HG03378 (cell line): ENCODE measurements at regions not wholly inside any gene's neighbourhood (a gene's known extent, or its start where the extent isn't known, plus 50 kb on each side); places are given as distances from the start of the nearest gene placed in this dataset.

Experiments
- ATAC-seq: cut with Tn5 transposase; IDR thresholded peaks from one replicate; pipeline ENCODE4 v1.9.1; 2021; ENCODE audit warnings: mild to moderate bottlenecking, moderate library complexity; ENCODE audit not compliant: unreplicated experiment

GRCh38 chr3:160162440-160162839, 62.8 kb upstream of the C3orf80 start:
- ATAC-seq: no peak

GRCh38 chr3:160163229-160163878, 61.9 kb upstream of the C3orf80 start:
- ATAC-seq: no peak

GRCh38 chr3:160168246-160168645, 57.0 kb upstream of the C3orf80 start:
- ATAC-seq: no peak

DNA sequence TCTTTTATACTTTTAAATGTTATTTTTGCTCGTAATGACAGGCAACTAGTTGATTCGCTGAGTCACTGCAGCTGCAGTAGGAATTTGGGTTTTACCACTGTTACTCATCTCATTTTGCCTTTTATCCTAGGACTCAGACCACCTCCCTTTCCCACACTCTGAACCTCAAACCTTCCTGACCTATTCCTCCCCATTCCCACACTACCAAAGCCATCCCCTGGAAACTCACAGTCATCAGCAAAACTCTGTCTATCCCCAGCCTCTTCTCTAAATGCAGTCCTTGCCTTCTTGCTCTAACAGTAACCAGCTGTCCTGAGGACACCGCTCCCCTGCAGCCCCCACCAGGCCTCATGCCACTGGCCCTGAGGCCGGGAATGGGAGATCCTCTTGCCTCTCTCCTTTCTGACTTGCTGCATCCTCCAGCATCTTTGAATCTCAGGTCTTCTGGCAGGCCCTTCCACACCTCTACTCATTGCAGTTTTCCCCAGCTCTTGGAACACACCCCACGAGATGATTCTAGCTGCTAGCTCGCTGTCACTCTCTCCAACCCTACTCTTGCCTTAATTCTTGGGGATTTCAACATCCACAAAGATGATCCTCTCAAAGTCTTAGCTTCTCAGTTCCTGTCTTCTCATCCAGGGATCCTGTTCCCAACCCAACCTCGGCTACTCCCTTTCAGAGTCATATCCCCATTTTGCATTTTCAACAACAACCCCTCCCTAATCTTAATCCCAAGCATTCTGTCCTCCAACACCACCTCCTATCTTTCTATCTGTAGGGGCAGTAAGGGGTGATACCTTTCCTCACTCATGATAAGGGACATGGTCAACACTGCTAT, 55.9 kb upstream of the C3orf80 start:
- no peak for ATAC-seq

- peak; percentile 75 for ATAC-seq
Measured at GRCh38 chr3:160170409-160171370, 54.5 kb upstream of the C3orf80 start.

- ATAC-seq: no peak
Measured at GRCh38 chr3:160171813-160172212, 53.4 kb upstream of the C3orf80 start.

- ATAC-seq: no peak
Measured at GRCh38 chr3:160174621-160175020, 50.6 kb upstream of the C3orf80 start.
